ENCODE measurements at regions not wholly inside any gene's neighbourhood (a gene's known extent, or its start where the extent isn't known, plus 50 kb on each side); places are given as distances from the start of the nearest gene placed in this dataset.

GRCh38 chr14:49199159-49199558 lies 387.0 kb downstream of the RPS29 start:
- H3F3A ChIP-seq (ENCODE audit: insufficient read depth, low read length), result no peaks in the 10 kb centered on the region
- no peaks in the 10 kb centered on the region for H3K79me2 ChIP-seq (ENCODE audit: insufficient read depth, low read length)
- H3K4me1 ChIP-seq (ENCODE audit: insufficient read depth, low read length, severe bottlenecking), result no peaks in the 10 kb centered on the region
- no peaks in the 10 kb centered on the region for H3K36me3 ChIP-seq (ENCODE audit: insufficient read depth, low read length)
- H3K4me2 ChIP-seq (ENCODE audit: low read length), result no peak overlapping the region
- no peak overlapping the region for H3K27ac ChIP-seq (ENCODE audit: low read depth, low read length, poor library complexity, severe bottlenecking)
- no peaks in the 10 kb centered on the region for H3K9me2 ChIP-seq (ENCODE audit: low read depth, low read length)
- H4K20me1 ChIP-seq (ENCODE audit: insufficient read depth, low read length), result no peaks in the 10 kb centered on the region
- no peak for TF ChIP-seq CTCF (IDR thresholded peaks at IDR 0.05; ENCODE audit: low read length)
- no peak for TF ChIP-seq EZH2 (IDR thresholded peaks at IDR 0.05; ENCODE audit: borderline replicate concordance, low read length)
- H3K9me3 ChIP-seq (ENCODE audit: low read length), result no peaks in the 10 kb centered on the region
- H3K4me3 ChIP-seq (ENCODE audit: low read depth, low read length, poor library complexity, severe bottlenecking), result no peak overlapping the region
- H3K27me3 ChIP-seq (ENCODE audit: insufficient read depth, low read length), result no peaks in the 10 kb centered on the region
- H2AFZ ChIP-seq (ENCODE audit: low read length), result no peak overlapping the region
- H3K9ac ChIP-seq (ENCODE audit: low read length), result no peak overlapping the region

- H3F3A ChIP-seq (ENCODE audit: insufficient read depth, low read length), result no peaks in the 10 kb centered on the region
- no peaks in the 10 kb centered on the region for H4K20me1 ChIP-seq (ENCODE audit: insufficient read depth, low read length)
- no peak overlapping the region for H3K4me2 ChIP-seq (ENCODE audit: low read length)
- TF ChIP-seq CTCF (IDR thresholded peaks at IDR 0.05; ENCODE audit: low read length), result no peak
- no peak for TF ChIP-seq EZH2 (IDR thresholded peaks at IDR 0.05; ENCODE audit: borderline replicate concordance, low read length)
- no peaks in the 10 kb centered on the region for H3K9me3 ChIP-seq (ENCODE audit: low read length)
- no peak overlapping the region for H3K9ac ChIP-seq (ENCODE audit: low read length)
- no peaks in the 10 kb centered on the region for H3K36me3 ChIP-seq (ENCODE audit: insufficient read depth, low read length)
- H3K4me3 ChIP-seq (ENCODE audit: low read depth, low read length, poor library complexity, severe bottlenecking), result no peak overlapping the region
- H3K79me2 ChIP-seq (ENCODE audit: insufficient read depth, low read length), result no peaks in the 10 kb centered on the region
- no peaks in the 10 kb centered on the region for H3K4me1 ChIP-seq (ENCODE audit: insufficient read depth, low read length, severe bottlenecking)
- no peaks in the 10 kb centered on the region for H3K27me3 ChIP-seq (ENCODE audit: insufficient read depth, low read length)
- no peak overlapping the region for H3K27ac ChIP-seq (ENCODE audit: low read depth, low read length, poor library complexity, severe bottlenecking)
- H3K9me2 ChIP-seq (ENCODE audit: low read depth, low read length), result no peaks in the 10 kb centered on the region
- no peak overlapping the region for H2AFZ ChIP-seq (ENCODE audit: low read length)
These were observed 389.9 kb downstream of the RPS29 start for GRCh38 chr14:49196327-49196726.

GRCh38 chr14:49194067-49194466 lies 392.1 kb downstream of the RPS29 start:
- H3K4me2 ChIP-seq (ENCODE audit: low read length), result no peak overlapping the region
- H3K36me3 ChIP-seq (ENCODE audit: insufficient read depth, low read length), result no peaks in the 10 kb centered on the region
- no peak overlapping the region for H2AFZ ChIP-seq (ENCODE audit: low read length)
- H3K27me3 ChIP-seq (ENCODE audit: insufficient read depth, low read length), result no peaks in the 10 kb centered on the region
- H3K9me2 ChIP-seq (ENCODE audit: low read depth, low read length), result no peaks in the 10 kb centered on the region
- no peaks in the 10 kb centered on the region for H4K20me1 ChIP-seq (ENCODE audit: insufficient read depth, low read length)
- H3K4me3 ChIP-seq (ENCODE audit: low read depth, low read length, poor library complexity, severe bottlenecking), result no peak overlapping the region
- H3F3A ChIP-seq (ENCODE audit: insufficient read depth, low read length), result no peaks in the 10 kb centered on the region
- H3K9me3 ChIP-seq (ENCODE audit: low read length), result no peaks in the 10 kb centered on the region
- H3K4me1 ChIP-seq (ENCODE audit: insufficient read depth, low read length, severe bottlenecking), result no peaks in the 10 kb centered on the region
- no peak overlapping the region for H3K27ac ChIP-seq (ENCODE audit: low read depth, low read length, poor library complexity, severe bottlenecking)
- no peaks in the 10 kb centered on the region for H3K79me2 ChIP-seq (ENCODE audit: insufficient read depth, low read length)
- H3K9ac ChIP-seq (ENCODE audit: low read length), result no peak overlapping the region
- TF ChIP-seq EZH2 (IDR thresholded peaks at IDR 0.05; ENCODE audit: borderline replicate concordance, low read length), result no peak
- no peak for TF ChIP-seq CTCF (IDR thresholded peaks at IDR 0.05; ENCODE audit: low read length)
